Epithelial cell of proximal tubule (primary cell): ENCODE measurements at regions not wholly inside any gene's neighbourhood (a gene's known extent, or its start where the extent isn't known, plus 50 kb on each side); places are given as distances from the start of the nearest gene placed in this dataset.
A peak's percentile ranks its signal among the peaks of the same experiment; 100 is the strongest.
"Not testable (repeated sequence)": the region's sequence is repeated elsewhere in the genome, so short reads cannot be mapped to it uniquely, and the experiment has no call there.

ENCODE experiments used
- DNase-seq: peaks from one replicate; pipeline ENCODE4 v3.0.0-alpha.2; 2011; ENCODE audit warnings: low read depth
- H3K4me3 ChIP-seq: 2 replicates; pipeline ENCODE4 v1.5.1; 2011; ENCODE audit warnings: low read depth, mild to moderate bottlenecking, low read length
- TF ChIP-seq, protein P1 (sequence below): conservative IDR thresholded peaks from 2 replicates; pipeline ENCODE4 v1.5.1; 2012; ENCODE audit warnings: low read depth, mild to moderate bottlenecking, low read length

DNA sequence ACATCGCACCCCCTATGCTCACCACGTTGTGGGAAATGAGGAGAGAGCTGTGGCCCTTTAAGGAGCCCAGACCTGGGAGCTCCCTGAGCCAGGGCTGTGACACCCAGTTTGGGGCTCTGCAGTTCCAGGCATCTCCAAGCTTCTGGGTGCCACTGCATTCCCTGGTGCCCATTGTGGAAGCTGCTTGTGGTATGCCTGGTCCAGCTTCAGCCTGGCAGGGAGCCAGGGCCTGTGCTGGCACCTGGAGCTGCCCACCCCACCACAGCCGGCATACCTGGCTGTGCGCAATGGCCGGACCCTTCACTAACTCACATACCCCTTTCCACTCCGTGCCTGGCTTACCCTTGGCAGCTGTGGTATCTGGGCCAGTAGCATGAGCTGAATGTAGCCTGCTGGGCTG is 107.9 kb upstream of the OR4E1 start:
- no peak overlapping the region for H3K4me3 ChIP-seq
- TF ChIP-seq, protein P1, sequence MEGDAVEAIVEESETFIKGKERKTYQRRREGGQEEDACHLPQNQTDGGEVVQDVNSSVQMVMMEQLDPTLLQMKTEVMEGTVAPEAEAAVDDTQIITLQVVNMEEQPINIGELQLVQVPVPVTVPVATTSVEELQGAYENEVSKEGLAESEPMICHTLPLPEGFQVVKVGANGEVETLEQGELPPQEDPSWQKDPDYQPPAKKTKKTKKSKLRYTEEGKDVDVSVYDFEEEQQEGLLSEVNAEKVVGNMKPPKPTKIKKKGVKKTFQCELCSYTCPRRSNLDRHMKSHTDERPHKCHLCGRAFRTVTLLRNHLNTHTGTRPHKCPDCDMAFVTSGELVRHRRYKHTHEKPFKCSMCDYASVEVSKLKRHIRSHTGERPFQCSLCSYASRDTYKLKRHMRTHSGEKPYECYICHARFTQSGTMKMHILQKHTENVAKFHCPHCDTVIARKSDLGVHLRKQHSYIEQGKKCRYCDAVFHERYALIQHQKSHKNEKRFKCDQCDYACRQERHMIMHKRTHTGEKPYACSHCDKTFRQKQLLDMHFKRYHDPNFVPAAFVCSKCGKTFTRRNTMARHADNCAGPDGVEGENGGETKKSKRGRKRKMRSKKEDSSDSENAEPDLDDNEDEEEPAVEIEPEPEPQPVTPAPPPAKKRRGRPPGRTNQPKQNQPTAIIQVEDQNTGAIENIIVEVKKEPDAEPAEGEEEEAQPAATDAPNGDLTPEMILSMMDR, result no peak
- DNase-seq, result no peak

DNA sequence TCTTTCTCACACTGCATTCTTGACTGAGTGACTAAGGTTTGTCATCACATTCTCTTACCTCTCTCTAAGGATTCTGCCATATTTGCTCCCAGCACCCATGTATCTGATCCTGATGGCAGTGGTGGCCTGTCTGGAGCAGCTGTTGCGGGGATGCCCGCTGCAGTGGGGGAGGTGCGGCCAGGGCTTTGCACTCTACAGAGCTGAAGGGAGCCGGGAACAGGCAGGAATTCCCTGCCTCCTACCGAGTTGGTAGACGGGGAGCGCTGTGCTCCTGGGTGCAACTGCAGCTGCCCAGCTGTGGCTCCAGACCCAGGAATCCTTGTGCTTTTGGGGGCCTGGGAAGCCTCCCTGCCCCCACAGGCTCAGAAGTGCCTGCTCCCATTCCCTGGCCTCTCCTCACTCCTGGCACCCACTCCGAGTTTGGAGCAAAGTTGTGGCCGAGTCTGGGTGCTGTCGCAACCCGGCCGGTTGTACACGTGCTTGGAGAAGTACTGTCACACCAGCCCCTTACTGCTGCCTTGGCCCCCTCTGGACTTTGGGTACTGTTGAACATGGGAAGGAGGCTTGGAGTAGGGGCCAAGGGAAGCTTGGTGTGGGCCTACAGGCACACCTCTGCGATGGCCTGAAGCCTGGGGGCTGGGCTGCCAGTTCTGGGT is 106.9 kb upstream of the OR4E1 start:
- TF ChIP-seq, protein P1, result no peak
- no peak for DNase-seq
- H3K4me3 ChIP-seq, result no peak overlapping the region

DNA sequence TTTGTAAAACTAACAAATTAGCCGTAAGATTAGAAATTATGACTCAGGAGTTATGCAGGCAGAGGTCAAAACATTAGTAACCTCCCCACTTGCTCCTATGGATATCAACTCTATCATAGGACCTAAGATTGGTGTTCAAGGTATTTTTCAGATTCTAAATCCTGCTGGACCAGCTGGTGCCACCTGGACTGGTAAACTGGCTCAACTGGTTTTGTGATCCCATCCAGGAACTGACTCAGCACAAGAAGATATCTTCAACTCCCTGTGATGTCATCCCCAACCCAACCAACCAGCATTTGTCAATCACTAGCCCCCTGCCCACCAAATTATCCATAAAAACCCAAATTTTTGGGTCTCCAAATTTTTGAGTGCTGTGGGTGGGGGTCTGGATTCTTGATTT is 98.1 kb upstream of the OR4E1 start:
- TF ChIP-seq, protein P1, result no peak
- no peak for DNase-seq
- H3K4me3 ChIP-seq, result no peak overlapping the region

DNA sequence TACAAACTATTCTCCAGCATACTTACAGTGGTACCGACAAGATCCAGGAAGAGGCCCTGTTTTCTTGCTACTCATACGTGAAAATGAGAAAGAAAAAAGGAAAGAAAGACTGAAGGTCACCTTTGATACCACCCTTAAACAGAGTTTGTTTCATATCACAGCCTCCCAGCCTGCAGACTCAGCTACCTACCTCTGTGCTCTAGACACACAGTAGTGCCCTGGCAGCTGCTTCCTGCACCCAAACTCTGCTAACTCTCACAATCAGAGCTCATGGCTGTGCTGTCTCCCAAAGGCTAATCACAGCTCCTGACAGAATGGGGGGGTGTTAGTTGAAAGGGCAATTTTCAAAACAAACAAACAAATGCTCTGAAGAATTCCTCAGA is 95.2 kb upstream of the OR4E1 start:
- H3K4me3 ChIP-seq, result no peak overlapping the region
- TF ChIP-seq, protein P1, result no peak
- DNase-seq, result no peak

DNA sequence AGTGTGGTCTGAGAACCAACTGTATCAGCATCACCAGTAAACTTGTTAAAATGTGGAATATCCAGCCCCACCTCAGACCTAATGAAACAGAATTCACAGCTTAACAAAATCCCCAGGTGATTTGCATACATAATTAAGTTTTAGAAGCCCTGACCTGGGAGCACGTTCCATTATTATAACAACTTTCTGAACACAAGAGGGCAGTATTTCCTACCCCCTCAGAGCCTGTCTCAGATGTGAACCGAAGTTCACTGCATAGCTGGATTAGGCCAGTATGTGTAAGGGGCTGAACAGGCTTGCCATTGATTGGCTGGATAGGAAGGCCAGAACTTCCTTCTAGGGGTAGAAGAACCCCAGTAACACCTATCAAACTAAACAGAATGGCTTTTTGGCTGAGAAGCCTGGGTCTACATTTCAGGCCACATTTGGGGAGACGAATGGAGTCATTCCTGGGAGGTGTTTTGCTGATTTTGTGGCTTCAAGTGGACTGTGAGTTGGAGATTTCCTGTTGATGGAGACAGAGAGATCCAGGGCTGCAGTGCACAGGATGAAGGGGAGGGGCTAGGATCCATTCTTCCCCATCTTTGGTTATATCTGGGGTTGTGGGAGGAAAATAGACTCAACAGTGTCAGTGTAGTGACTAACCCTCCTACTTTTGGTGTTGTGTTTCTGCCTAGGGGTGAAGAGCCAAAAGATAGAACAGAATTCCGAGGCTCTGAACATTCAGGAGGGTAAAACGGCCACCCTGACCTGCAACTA is 94.7 kb upstream of the OR4E1 start:
- TF ChIP-seq, protein P1, result peak; percentile 71
- DNase-seq, result no peak
- no peak overlapping the region for H3K4me3 ChIP-seq

DNA sequence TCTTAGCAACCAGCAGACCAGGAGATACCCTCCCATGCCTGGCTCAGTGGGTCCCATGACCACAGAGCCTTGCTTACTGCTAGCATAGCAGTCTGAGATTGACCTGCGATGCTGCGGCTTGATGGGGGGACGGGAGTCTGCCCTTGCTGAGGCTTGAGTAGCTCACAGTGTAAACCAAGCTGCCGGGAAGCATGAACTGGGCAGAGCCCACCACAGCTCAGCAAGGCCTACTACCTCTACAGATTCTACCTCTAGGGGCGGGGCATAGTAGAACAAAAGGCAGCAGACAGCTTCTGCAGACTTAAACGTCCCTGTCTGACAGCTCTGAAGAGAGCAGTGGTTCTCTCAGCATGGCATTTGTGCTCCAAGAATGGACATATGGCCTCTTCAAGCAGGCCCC is 86.7 kb upstream of the OR4E1 start:
- DNase-seq, H3K4me3 ChIP-seq: not testable (repeated sequence)

DNA sequence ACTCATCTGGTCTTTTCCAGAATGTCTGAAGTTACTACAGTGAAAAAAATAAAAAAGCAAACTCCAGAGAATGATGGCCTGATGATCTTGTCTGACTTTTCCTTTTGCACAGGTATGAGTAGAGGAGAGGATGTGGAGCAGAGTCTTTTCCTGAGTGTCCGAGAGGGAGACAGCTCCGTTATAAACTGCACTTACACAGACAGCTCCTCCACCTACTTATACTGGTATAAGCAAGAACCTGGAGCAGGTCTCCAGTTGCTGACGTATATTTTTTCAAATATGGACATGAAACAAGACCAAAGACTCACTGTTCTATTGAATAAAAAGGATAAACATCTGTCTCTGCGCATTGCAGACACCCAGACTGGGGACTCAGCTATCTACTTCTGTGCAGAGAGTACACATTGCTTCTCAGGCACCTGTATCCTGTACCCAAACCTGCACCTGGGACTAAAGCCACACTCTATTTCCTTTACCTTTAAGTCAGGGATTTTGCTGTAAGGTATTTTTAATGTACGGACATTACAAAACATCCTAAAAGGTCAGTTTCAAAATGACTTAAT is 75.8 kb upstream of the OR4E1 start:
- no peak for DNase-seq
- no peak overlapping the region for H3K4me3 ChIP-seq
- TF ChIP-seq, protein P1, result no peak
